ENCODE measurements at regions not wholly inside any gene's neighbourhood (a gene's known extent, or its start where the extent isn't known, plus 50 kb on each side); places are given as distances from the start of the nearest gene placed in this dataset.

GRCh38 chr13:90773681-90774080 lies 573.8 kb upstream of the MIR17HG start:
- Histone ChIP-seq H3K9me3 (no peaks in the 10 kb centered on the region), H3K27ac (no peak overlapping the region), H3K4me1 (no peaks in the 10 kb centered on the region), H3K4me2 (no peak overlapping the region), H3K4me3 (no peak overlapping the region)
- ATAC-seq, result no peak
- FAIRE-seq, result no peak
- CTCF ChIA-PET, result no interaction called here
- POLR2A ChIA-PET, result no interaction called here
- TF ChIP-seq EP300 (IDR thresholded peaks at IDR 0.05) (no peak), HDAC2 (IDR thresholded peaks at IDR 0.05) (no peak), RARB (CRISPR knock-in tag; IDR thresholded peaks at IDR 0.05) (no peak), ELK1 (IDR thresholded peaks at IDR 0.05; ENCODE audit: low read depth, low read length) (no peak), CTCF (IDR thresholded peaks at IDR 0.05) (no peak), HOXB5 (CRISPR knock-in tag; IDR thresholded peaks at IDR 0.05) (no peak), EHMT2 (IDR thresholded peaks at IDR 0.05; ENCODE audit: low read depth) (no peak), JUNB (IDR thresholded peaks at IDR 0.05) (no peak), ESRRA (IDR thresholded peaks at IDR 0.05; ENCODE audit: borderline replicate concordance, low read length) (no peak), HOXB13 (CRISPR knock-in tag; IDR thresholded peaks at IDR 0.05; ENCODE audit: low read depth) (no peak)
- DNase-seq (ENCODE audit: low read depth in 1 of 2, low spot score in 1 of 2), result no peak

GRCh38 chr13:90776051-90776748 lies 571.3 kb upstream of the MIR17HG start:
- TF ChIP-seq EHF (CRISPR knock-in tag; IDR thresholded peaks at IDR 0.05) (no peak), HOXB5 (CRISPR knock-in tag; IDR thresholded peaks at IDR 0.05) (no peak), TFCP2L1 (CRISPR knock-in tag; IDR thresholded peaks at IDR 0.05) (no peak), PBX3 (IDR thresholded peaks at IDR 0.05) (no peak), HMGXB4 (CRISPR knock-in tag; IDR thresholded peaks at IDR 0.05; ENCODE audit: borderline replicate concordance) (no peak), POLR2AphosphoS2 (conservative IDR thresholded peaks at IDR 0.05; ENCODE audit: low read length) (no peak), ZSCAN20 (CRISPR knock-in tag; IDR thresholded peaks at IDR 0.05) (no peak), CBX8 (IDR thresholded peaks at IDR 0.05) (no peak), SREBF2 (IDR thresholded peaks at IDR 0.05) (no peak), KDM1A (IDR thresholded peaks at IDR 0.05; ENCODE audit: low read depth) (no peak), BHLHE40 (IDR thresholded peaks at IDR 0.05; ENCODE audit: low read depth, low read length) (no peak), ATOH8 (CRISPR knock-in tag; IDR thresholded peaks at IDR 0.05; ENCODE audit: low read depth) (no peak), RARB (CRISPR knock-in tag; IDR thresholded peaks at IDR 0.05) (no peak), ZC3H11A (IDR thresholded peaks at IDR 0.05) (no peak), RFX5 (IDR thresholded peaks at IDR 0.05) (no peak)
- ATAC-seq (no peak), DNase-seq (ENCODE audit: low read depth in 1 of 2, low spot score in 1 of 2) (no peak), FAIRE-seq (no peak)
- H3K4me2 ChIP-seq, result no peak overlapping the region
- 85% methylated on average over 7 of the region's 7 CpGs for WGBS (ENCODE audit: missing lambda C conversion rate)
- no peaks in the 10 kb centered on the region for H3K4me1 ChIP-seq
- POLR2A ChIA-PET, result no interaction called here
- CTCF ChIA-PET, result no interaction called here
- H3K9me3 ChIP-seq, result no peaks in the 10 kb centered on the region
- H3K4me3 ChIP-seq, result no peak overlapping the region
- no peak overlapping the region for H3K27ac ChIP-seq
